GM12874 (cell line): ENCODE measurements at regions not wholly inside any gene's neighbourhood (a gene's known extent, or its start where the extent isn't known, plus 50 kb on each side); places are given as distances from the start of the nearest gene placed in this dataset.

Source experiments
- CTCF ChIP-seq: IDR thresholded peaks from 2 replicates; pipeline ENCODE4 v1.5.1; 2011; ENCODE audit warnings: low read depth, mild to moderate bottlenecking, control low read depth, low read length, moderate library complexity; ENCODE audit not compliant: insufficient read depth

GRCh38 chr6:12610862-12611261, 105.7 kb upstream of the PHACTR1 start:
- TF ChIP-seq CTCF = no peak

- TF ChIP-seq CTCF = no peak
Measured at GRCh38 chr6:12613811-12614210, 102.8 kb upstream of the PHACTR1 start.

- no peak for TF ChIP-seq CTCF
Measured at GRCh38 chr6:12614456-12614855, 102.1 kb upstream of the PHACTR1 start.

GRCh38 chr6:12618296-12618695, 98.3 kb upstream of the PHACTR1 start:
- no peak for TF ChIP-seq CTCF

- no peak for TF ChIP-seq CTCF
Measured at GRCh38 chr6:12621754-12622153, 94.8 kb upstream of the PHACTR1 start.

GRCh38 chr6:12622566-12622965, 94.0 kb upstream of the PHACTR1 start:
- TF ChIP-seq CTCF = no peak

GRCh38 chr6:12624142-12624837, 92.3 kb upstream of the PHACTR1 start:
- TF ChIP-seq CTCF = no peak

- TF ChIP-seq CTCF = no peak
Measured at GRCh38 chr6:12627053-12627452, 89.5 kb upstream of the PHACTR1 start.
